H1 (cell line): ENCODE measurements at regions not wholly inside any gene's neighbourhood (a gene's known extent, or its start where the extent isn't known, plus 50 kb on each side); places are given as distances from the start of the nearest gene placed in this dataset.

Experiments used
- CEBPB ChIP-seq: IDR thresholded peaks from 2 replicates; pipeline ENCODE4 v1.6.1; 2012; ENCODE audit warnings: low read depth, low read length
- CTCF ChIP-seq, 3 experiments: IDR thresholded peaks; 1 replicate in 2 of 3; 2 replicates in 1 of 3; pipeline versions ENCODE4 v1.5.1 to v1.6.1; 2011; ENCODE audit warnings: low read length in 3 of 3, mild to moderate bottlenecking in 3 of 3, inconsistent platforms in 2 of 3, low read depth in 1 of 3, moderate library complexity in 1 of 3; ENCODE audit not compliant: insufficient read depth in 1 of 3; ENCODE audit errors: control extremely low read depth in 1 of 3
- GABPA ChIP-seq: IDR thresholded peaks from 2 replicates; pipeline ENCODE4 v1.6.1; 2011; ENCODE audit warnings: mild to moderate bottlenecking, low read length, moderate library complexity, borderline replicate concordance; ENCODE audit not compliant: insufficient read depth
- KDM5A ChIP-seq: fragments of 200-600 bp; IDR thresholded peaks from 2 replicates; pipeline ENCODE4 v1.7.1; 2012; ENCODE audit warnings: mild to moderate bottlenecking, low read length, inconsistent platforms, mixed read lengths
- NRF1 ChIP-seq: IDR thresholded peaks from 2 replicates; pipeline ENCODE4 v1.6.1; 2011; ENCODE audit warnings: mild to moderate bottlenecking, low read depth, low read length, improper control_type of control experiment
- RNF2 ChIP-seq: fragments of 200-900, 300-1000 bp; sonication (generic); IDR thresholded peaks from 2 replicates; pipeline ENCODE4 v1.7.1; 2016; ENCODE audit warnings: borderline replicate concordance, low read depth, mild to moderate bottlenecking, antibody characterized with exemption, low read length; ENCODE audit not compliant: poor library complexity, severe bottlenecking; ENCODE audit errors: missing control alignments
- SRF ChIP-seq: IDR thresholded peaks from 2 replicates; pipeline ENCODE4 v1.6.1; 2011; ENCODE audit warnings: mild to moderate bottlenecking, low read depth, low read length, moderate library complexity
- TAF1 ChIP-seq: IDR thresholded peaks from 2 replicates; pipeline ENCODE4 v1.6.1; 2011; ENCODE audit warnings: mild to moderate bottlenecking, low read depth, low read length
- TF ChIP-seq, protein P1 (sequence below): IDR thresholded peaks from 2 replicates; pipeline ENCODE4 v1.6.1; 2012; ENCODE audit warnings: inconsistent platforms

GRCh38 chr16:6558126-6558525 lies 774.5 kb upstream of the RBFOX1 start:
- TF ChIP-seq CTCF (IDR thresholded peaks at IDR 0.05; ENCODE audit: control extremely low read depth in 1 of 3, insufficient read depth in 1 of 3, low read depth in 1 of 3, low read length in 3 of 3) = no peak
- TF ChIP-seq RNF2 = no peak
- TF ChIP-seq, protein P1, sequence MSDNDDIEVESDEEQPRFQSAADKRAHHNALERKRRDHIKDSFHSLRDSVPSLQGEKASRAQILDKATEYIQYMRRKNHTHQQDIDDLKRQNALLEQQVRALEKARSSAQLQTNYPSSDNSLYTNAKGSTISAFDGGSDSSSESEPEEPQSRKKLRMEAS = peak; percentile 22; the same call in 1 of the 2 replicates
- no peak for TF ChIP-seq CEBPB
- no peak for TF ChIP-seq GABPA
- no peak for TF ChIP-seq NRF1
- no peak for TF ChIP-seq KDM5A
- TF ChIP-seq TAF1 = peak; percentile 29; the same call in 1 of the 2 replicates
- TF ChIP-seq SRF = no peak
